Calu3 (cell line): ENCODE measurements at regions not wholly inside any gene's neighbourhood (a gene's known extent, or its start where the extent isn't known, plus 50 kb on each side); places are given as distances from the start of the nearest gene placed in this dataset.
"Not testable (repeated sequence)": the region's sequence is repeated elsewhere in the genome, so short reads cannot be mapped to it uniquely, and the experiment has no call there.

Experiments
- BruUV-seq: library from RNA; stranded (reverse); fragments of 400-500 nt; replicated peaks from 2 replicates; lab custom pipeline; 2021; lab: Mats Ljungman, UMichigan
- CTCF ChIA-PET: fragments of 300-600 bp; sonication (Branson Sonifier 250); formaldehyde crosslinking; loops from one replicate; lab custom pipeline; 2022; ENCODE audit warnings: antibody characterized with exemption; lab: Charles Lee
- DNase-seq: peaks from one replicate; pipeline ENCODE4 v3.0.0; 2022
- H3K27ac Mint-ChIP-seq: one replicate; pipeline ENCODE4 v1.8.0; 2022; ENCODE audit warnings: mixed read lengths; ENCODE audit not compliant: unreplicated experiment
- H3K27me3 Mint-ChIP-seq: one replicate; pipeline ENCODE4 v1.8.0; 2022; ENCODE audit warnings: mixed read lengths; ENCODE audit not compliant: unreplicated experiment
- H3K36me3 Mint-ChIP-seq: one replicate; pipeline ENCODE4 v1.8.0; 2022; ENCODE audit warnings: mild to moderate bottlenecking, moderate library complexity, mixed read lengths; ENCODE audit not compliant: insufficient read depth, unreplicated experiment
- H3K4me1 Mint-ChIP-seq: one replicate; pipeline ENCODE4 v1.8.0; 2022; ENCODE audit warnings: mild to moderate bottlenecking, low read depth, mixed read lengths; ENCODE audit not compliant: unreplicated experiment
- H3K4me3 Mint-ChIP-seq: one replicate; pipeline ENCODE4 v1.8.0; 2022; ENCODE audit warnings: mild to moderate bottlenecking, low read depth, moderate library complexity, mixed read lengths; ENCODE audit not compliant: unreplicated experiment
- H3K9me3 Mint-ChIP-seq: one replicate; pipeline ENCODE4 v1.8.0; 2022; ENCODE audit warnings: low read depth, mixed read lengths; ENCODE audit not compliant: unreplicated experiment
- CTCF ChIP-seq: fragments of 200-600 bp; IDR thresholded peaks from one replicate; pipeline ENCODE4 v1.8.0; 2022; ENCODE audit warnings: antibody characterized with exemption; ENCODE audit not compliant: unreplicated experiment
- intact Hi-C: fragments of 100-400 bp; cut with micrococcal nuclease; formaldehyde crosslinking; loops from one replicate; pipeline ENCODE4 v1.10.0; 2022; ENCODE audit not compliant: unreplicated experiment

- no peaks in the 10 kb centered on the region for H3K9me3 Mint-ChIP-seq
- no TSS peak for BruUV-seq
- no peaks in the 10 kb centered on the region for H3K4me1 Mint-ChIP-seq
- intact Hi-C loops, result no loop called here
- H3K27ac Mint-ChIP-seq, result no peak overlapping the region
- CTCF ChIA-PET, result interaction anchor here (1.2 kb wide), 1 partner anchor 14 kb away, joined by 4 read pairs; no protein-coding TSS in a partner anchor
- H3K27me3 Mint-ChIP-seq, result peaks cover 100% of the 10 kb centered on the region
- no peak for DNase-seq
- no peak overlapping the region for H3K4me3 Mint-ChIP-seq
- H3K36me3 Mint-ChIP-seq, result no peaks in the 10 kb centered on the region
- no peak for TF ChIP-seq CTCF
Measured at GRCh38 chr20:51275181-51275580, 252.3 kb upstream of the KCNG1 start.

GRCh38 chr20:51272401-51272800 is 249.5 kb upstream of the KCNG1 start:
- CTCF ChIA-PET, result interaction anchor here (1.0 kb wide), 1 partner anchor 24 kb away, joined by 4 read pairs; no protein-coding TSS in a partner anchor
- no peak overlapping the region for H3K4me3 Mint-ChIP-seq
- no peaks in the 10 kb centered on the region for H3K4me1 Mint-ChIP-seq
- BruUV-seq, result no TSS peak
- intact Hi-C loops, result no loop called here
- H3K36me3 Mint-ChIP-seq, result no peaks in the 10 kb centered on the region
- no peak overlapping the region for H3K27ac Mint-ChIP-seq
- peaks cover 96% of the 10 kb centered on the region for H3K27me3 Mint-ChIP-seq
- no peaks in the 10 kb centered on the region for H3K9me3 Mint-ChIP-seq
- DNase-seq, result no peak
- TF ChIP-seq CTCF, result no peak

DNA sequence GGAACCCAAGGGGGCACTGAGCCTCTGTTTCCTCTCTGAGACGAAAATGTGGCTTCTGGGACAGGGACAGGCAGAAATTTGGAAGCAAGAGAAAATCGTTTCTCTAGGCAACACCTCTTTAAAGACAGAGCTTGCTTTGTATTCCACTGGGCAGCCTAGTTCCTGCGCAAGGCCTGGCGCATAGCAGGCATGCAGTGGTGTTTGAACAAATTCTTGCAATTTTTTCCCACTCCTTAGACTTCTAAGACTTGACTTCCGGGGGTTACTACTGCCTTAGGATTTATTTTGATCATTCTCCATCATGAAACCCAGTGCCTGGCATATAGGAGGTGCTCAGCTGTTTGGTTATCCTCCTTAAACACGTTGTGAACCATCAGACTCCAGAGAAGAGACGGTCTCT is 249.0 kb upstream of the KCNG1 start:
- no peak for DNase-seq
- TF ChIP-seq CTCF, result no peak
- BruUV-seq, result no TSS peak
- no peak overlapping the region for H3K27ac Mint-ChIP-seq
- CTCF ChIA-PET, result no interaction called here
- H3K9me3 Mint-ChIP-seq, result no peaks in the 10 kb centered on the region
- H3K27me3 Mint-ChIP-seq, result peaks cover 92% of the 10 kb centered on the region
- no peak overlapping the region for H3K4me3 Mint-ChIP-seq
- no peaks in the 10 kb centered on the region for H3K36me3 Mint-ChIP-seq
- intact Hi-C loops, result no loop called here
- H3K4me1 Mint-ChIP-seq, result no peaks in the 10 kb centered on the region

- CTCF ChIA-PET, result interaction anchor here (0.6 kb wide), 1 partner anchor 841 kb away, joined by 4 read pairs; no protein-coding TSS in a partner anchor
Measured at GRCh38 chr20:51271289-51271688, 248.4 kb upstream of the KCNG1 start.

GRCh38 chr20:51269671-51270070 is 246.8 kb upstream of the KCNG1 start:
- DNase-seq, result no peak
- H3K9me3 Mint-ChIP-seq, result no peaks in the 10 kb centered on the region
- intact Hi-C loops, result no loop called here
- no TSS peak for BruUV-seq
- TF ChIP-seq CTCF, result no peak
- H3K27ac Mint-ChIP-seq, result no peak overlapping the region
- H3K4me3 Mint-ChIP-seq, result no peak overlapping the region
- no peaks in the 10 kb centered on the region for H3K36me3 Mint-ChIP-seq
- H3K4me1 Mint-ChIP-seq, result no peaks in the 10 kb centered on the region
- CTCF ChIA-PET, result no interaction called here
- H3K27me3 Mint-ChIP-seq, result peaks cover 69% of the 10 kb centered on the region

More at GRCh38 chr20:51271289-51271688, 248.4 kb upstream of the KCNG1 start:
- H3K4me3 Mint-ChIP-seq, H3K36me3 Mint-ChIP-seq, H3K4me1 Mint-ChIP-seq, H3K9me3 Mint-ChIP-seq, DNase-seq, H3K27ac Mint-ChIP-seq, BruUV-seq, intact Hi-C loops: not testable (repeated sequence)
- H3K27me3 Mint-ChIP-seq, result peaks cover 85% of the 10 kb centered on the region
